H1 (cell line): ENCODE measurements at regions not wholly inside any gene's neighbourhood (a gene's known extent, or its start where the extent isn't known, plus 50 kb on each side); places are given as distances from the start of the nearest gene placed in this dataset.

ENCODE experiments used
- CTCF ChIA-PET: fragments of 300-600 bp; sonication (Branson Sonifier 250); formaldehyde crosslinking; loops from one replicate; lab custom pipeline; 2021; ENCODE audit not compliant: partially characterized antibody; lab: Charles Lee
- POLR2A ChIA-PET: fragments of 300-600 bp; sonication (Branson Sonifier 250); formaldehyde crosslinking; loops from one replicate; lab custom pipeline; 2021; ENCODE audit warnings: inconsistent platforms; ENCODE audit not compliant: partially characterized antibody; lab: Charles Lee
- DNase-seq, 2 experiments: peaks; one replicate each; pipeline versions ENCODE4 v3.0.0 to v3.0.0-alpha.2; 2010 to 2022; ENCODE audit warnings: low spot score in 2 of 2, low read depth in 1 of 2, mixed read lengths in 1 of 2
- FAIRE-seq: peaks from 2 replicates; lab custom pipeline; 2011; peaks lifted over from hg19 to GRCh38; lab: Jason Lieb, UNC
- H2AFZ ChIP-seq: 2 replicates; pipeline ENCODE4 v1.8.1; 2012; ENCODE audit warnings: low read length, inconsistent platforms
- H2AK5ac ChIP-seq: 2 replicates; pipeline ENCODE4 v1.6.1; 2013; ENCODE audit warnings: low read depth, low read length
- H2BK120ac ChIP-seq: replicated peaks from 2 replicates; pipeline ENCODE3; 2013; ENCODE audit warnings: low read depth, low read length, inconsistent platforms
- H2BK12ac ChIP-seq: 2 replicates; pipeline ENCODE4 v1.6.1; 2013; ENCODE audit warnings: low read depth, low read length
- H2BK15ac ChIP-seq: 2 replicates; pipeline ENCODE4 v1.6.1; 2013; ENCODE audit warnings: low read length
- H2BK20ac ChIP-seq: 2 replicates; pipeline ENCODE4 v1.6.1; 2013; ENCODE audit warnings: low read length
- H2BK5ac ChIP-seq: 2 replicates; pipeline ENCODE4 v1.6.1; 2013; ENCODE audit warnings: low read depth, low read length
- H3K14ac ChIP-seq: 2 replicates; pipeline ENCODE4 v1.6.1; 2013; ENCODE audit warnings: inconsistent platforms; ENCODE audit not compliant: insufficient read length
- H3K18ac ChIP-seq: 2 replicates; pipeline ENCODE4 v1.6.1; 2013; ENCODE audit warnings: low read length; ENCODE audit errors: extremely low read depth
- H3K23ac ChIP-seq: 2 replicates; pipeline ENCODE4 v1.6.1; 2013; ENCODE audit warnings: inconsistent platforms; ENCODE audit not compliant: insufficient read length
- H3K23me2 ChIP-seq: 2 replicates; pipeline ENCODE4 v1.6.1; 2013; ENCODE audit warnings: low read depth, low read length
- H3K27ac ChIP-seq: 2 replicates; pipeline ENCODE4 v1.6.1; 2011; ENCODE audit warnings: low read depth, low read length, inconsistent platforms
- H3K27me3 ChIP-seq, 4 experiments: replicated peaks in 1 of 4; 1 replicate in 1 of 4; 2 replicates in 3 of 4; pipeline versions ENCODE4 v1.6.1 to v1.8.1; 2011 to 2013; ENCODE audit warnings: low read length in 3 of 4, mild to moderate bottlenecking in 3 of 4, inconsistent platforms in 2 of 4, mixed read lengths in 2 of 4, moderate library complexity in 1 of 4; ENCODE audit not compliant: control insufficient read depth in 3 of 4, insufficient read depth in 3 of 4; ENCODE audit errors: extremely low read depth in 1 of 4
- H3K36me3 ChIP-seq, 4 experiments: 2 replicates each; pipeline versions ENCODE4 v1.6.1 to v1.8.1; 2011 to 2013; ENCODE audit warnings: mild to moderate bottlenecking in 4 of 4, low read length in 3 of 4, moderate library complexity in 2 of 4, control low read depth in 1 of 4, inconsistent platforms in 1 of 4; ENCODE audit not compliant: insufficient read depth in 4 of 4, control insufficient read depth in 2 of 4
- H3K4ac ChIP-seq: replicated peaks from 2 replicates; pipeline ENCODE3; 2013; ENCODE audit warnings: low read length, low read depth, mixed read lengths, inconsistent platforms; ENCODE audit not compliant: insufficient read length
- H3K4me1 ChIP-seq, 4 experiments: replicated peaks in 1 of 4; 1 replicate in 1 of 4; 2 replicates in 3 of 4; pipeline versions ENCODE4 v1.6.1 to v1.8.1; 2011 to 2013; ENCODE audit warnings: low read length in 3 of 4, inconsistent platforms in 2 of 4, mixed read lengths in 1 of 4; ENCODE audit not compliant: insufficient read depth in 4 of 4, control insufficient read depth in 3 of 4
- H3K4me2 ChIP-seq, 2 experiments: 2 replicates each; pipeline versions ENCODE4 v1.6.1 to v1.8.1; 2011 to 2013; ENCODE audit warnings: low read depth in 2 of 2, low read length in 2 of 2, control low read depth in 1 of 2, inconsistent platforms in 1 of 2, mild to moderate bottlenecking in 1 of 2; ENCODE audit not compliant: insufficient read depth in 1 of 2
- H3K4me3 ChIP-seq, 4 experiments: fragments of 200-600, 300-600 bp in 1 of 4; sonication (generic), shearing (Covaris generic), sonication (Bioruptor Twin) in 1 of 4; 2 replicates each; pipeline versions ENCODE4 v1.5.1 to v1.8.1; 2011 to 2016; ENCODE audit warnings: low read length in 4 of 4, low read depth in 3 of 4, control low read depth in 2 of 4, inconsistent platforms in 2 of 4, mild to moderate bottlenecking in 2 of 4, mixed read lengths in 1 of 4, moderate library complexity in 1 of 4; ENCODE audit not compliant: insufficient read depth in 2 of 4; ENCODE audit errors: extremely low read depth in 1 of 4
- H3K56ac ChIP-seq: replicated peaks from 2 replicates; pipeline ENCODE3; 2013; ENCODE audit warnings: low read depth, mild to moderate bottlenecking, mixed read lengths, low read length, inconsistent platforms; ENCODE audit not compliant: insufficient read length
- H3K79me1 ChIP-seq: 2 replicates; pipeline ENCODE4 v1.6.1; 2013; ENCODE audit warnings: low read depth, low read length, control low read depth
- H3K79me2 ChIP-seq, 2 experiments: 2 replicates each; pipeline versions ENCODE4 v1.6.1 to v1.8.1; 2012 to 2013; ENCODE audit warnings: low read length in 2 of 2, mild to moderate bottlenecking in 2 of 2, inconsistent platforms in 1 of 2; ENCODE audit not compliant: insufficient read depth in 2 of 2, control insufficient read depth in 1 of 2
- H3K9ac ChIP-seq, 4 experiments: replicated peaks in 1 of 4; 1 replicate in 1 of 4; 2 replicates in 3 of 4; pipeline versions ENCODE4 v1.6.1 to v1.8.1; 2011 to 2013; ENCODE audit warnings: low read depth in 3 of 4, low read length in 3 of 4, control low read depth in 2 of 4, mild to moderate bottlenecking in 2 of 4, moderate library complexity in 2 of 4, inconsistent platforms in 1 of 4; ENCODE audit errors: extremely low read depth in 1 of 4
- H3K9me3 ChIP-seq, 2 experiments: 2 replicates each; pipeline versions ENCODE4 v1.6.1 to v1.8.1; 2012 to 2013; ENCODE audit warnings: mild to moderate bottlenecking in 2 of 2, moderate library complexity in 2 of 2, control low read depth in 1 of 2, inconsistent platforms in 1 of 2, low read depth in 1 of 2, low read length in 1 of 2, mixed read lengths in 1 of 2; ENCODE audit not compliant: insufficient read depth in 2 of 2
- H4K20me1 ChIP-seq, 2 experiments: replicated peaks in 1 of 2; 2 replicates each; pipeline versions ENCODE3 to v1.8.1; 2011 to 2013; ENCODE audit warnings: inconsistent platforms in 2 of 2, low read length in 2 of 2, mild to moderate bottlenecking in 1 of 2; ENCODE audit not compliant: insufficient read depth in 2 of 2, control insufficient read depth in 1 of 2
- H4K5ac ChIP-seq: 2 replicates; pipeline ENCODE4 v1.6.1; 2013; ENCODE audit warnings: low read length, low read depth, mixed read lengths, inconsistent platforms; ENCODE audit not compliant: insufficient read length
- H4K8ac ChIP-seq: 2 replicates; pipeline ENCODE4 v1.8.0; 2013; ENCODE audit warnings: mild to moderate bottlenecking, moderate library complexity, low read length, inconsistent platforms; ENCODE audit not compliant: insufficient read depth; ENCODE audit errors: extremely low read depth
- H4K91ac ChIP-seq: replicated peaks from 2 replicates; pipeline ENCODE3; 2013; ENCODE audit warnings: low read length, mixed read lengths, inconsistent platforms; ENCODE audit not compliant: insufficient read length
- ATF3 ChIP-seq: IDR thresholded peaks from 2 replicates; pipeline ENCODE4 v1.6.1; 2011; ENCODE audit warnings: low read depth, mild to moderate bottlenecking, low read length; ENCODE audit not compliant: insufficient read depth
- CBX8 ChIP-seq: fragments of 300-800, 300-1000 bp; sonication (generic); IDR thresholded peaks from 2 replicates; pipeline ENCODE4 v1.7.1; 2016; ENCODE audit warnings: low read depth, low read length, borderline replicate concordance
- CHD2 ChIP-seq: IDR thresholded peaks from 2 replicates; pipeline ENCODE4 v1.6.1; 2012; ENCODE audit warnings: low read length, improper control_type of control experiment
- FOSL1 ChIP-seq: IDR thresholded peaks from 2 replicates; pipeline ENCODE4 v1.6.1; 2011; ENCODE audit warnings: mild to moderate bottlenecking, low read depth, low read length, moderate library complexity; ENCODE audit not compliant: insufficient read depth
- GTF2F1 ChIP-seq: IDR thresholded peaks from 2 replicates; pipeline ENCODE4 v1.6.1; 2012; ENCODE audit warnings: low read depth, low read length, improper control_type of control experiment, borderline replicate concordance
- KDM4A ChIP-seq: IDR thresholded peaks from one replicate; pipeline ENCODE4 v1.7.1; 2012; ENCODE audit warnings: low read depth, mild to moderate bottlenecking, moderate library complexity, low read length, inconsistent platforms; ENCODE audit not compliant: severe bottlenecking
- PHF8 ChIP-seq: fragments of 200-600 bp; sonication (generic); conservative IDR thresholded peaks from 2 replicates; pipeline ENCODE4 v1.7.1; 2012; ENCODE audit warnings: low read depth, mild to moderate bottlenecking, inconsistent platforms, low read length, moderate library complexity
- RAD21 ChIP-seq, 2 experiments: IDR thresholded peaks in 1 of 2; conservative IDR thresholded peaks in 1 of 2; 2 replicates each; pipeline ENCODE4 v1.6.1; 2011; ENCODE audit warnings: low read depth in 2 of 2, low read length in 2 of 2, improper control_type of control experiment in 1 of 2, inconsistent platforms in 1 of 2, mild to moderate bottlenecking in 1 of 2, moderate library complexity in 1 of 2
- RFX5 ChIP-seq: IDR thresholded peaks from 2 replicates; pipeline ENCODE4 v1.6.1; 2011; ENCODE audit warnings: low read depth, low read length, improper control_type of control experiment, borderline replicate concordance
- YY1 ChIP-seq: IDR thresholded peaks from 2 replicates; pipeline ENCODE4 v1.6.1; 2011; ENCODE audit warnings: low read depth, mild to moderate bottlenecking, low read length

GRCh38 chr5:40233268-40233667, 446.4 kb upstream of the PTGER4 start:
- DNase-seq (no peak), FAIRE-seq (no peak)
- no peak overlapping the region for H2BK120ac ChIP-seq
- H4K8ac ChIP-seq: no peak overlapping the region
- H3K4me2 ChIP-seq: no peak overlapping the region
- H3K9me3 ChIP-seq: no peaks in the 10 kb centered on the region
- H4K20me1 ChIP-seq: no peaks in the 10 kb centered on the region
- no peaks in the 10 kb centered on the region for H3K79me2 ChIP-seq
- no peak overlapping the region for H3K4ac ChIP-seq
- H3K79me1 ChIP-seq: no peaks in the 10 kb centered on the region
- no peak overlapping the region for H3K18ac ChIP-seq
- H3K23ac ChIP-seq: no peak overlapping the region
- no peak overlapping the region for H2AFZ ChIP-seq
- H3K36me3 ChIP-seq: no peaks in the 10 kb centered on the region
- CTCF ChIA-PET: no interaction called here
- H2BK15ac ChIP-seq: no peak overlapping the region
- H3K14ac ChIP-seq: no peak overlapping the region
- H3K27ac ChIP-seq: no peak overlapping the region
- no peaks in the 10 kb centered on the region; the same call in 1 of the 2 replicates for H3K23me2 ChIP-seq
- H3K4me1 ChIP-seq: no peaks in the 10 kb centered on the region
- H3K4me3 ChIP-seq: no peak overlapping the region
- POLR2A ChIA-PET: no interaction called here
- no peak overlapping the region for H2BK12ac ChIP-seq
- no peak overlapping the region for H2BK20ac ChIP-seq
- no peak overlapping the region for H4K5ac ChIP-seq
- H2AK5ac ChIP-seq: no peak overlapping the region
- no peak overlapping the region for H4K91ac ChIP-seq
- H2BK5ac ChIP-seq: no peak overlapping the region
- no peak overlapping the region for H3K56ac ChIP-seq
- H3K9ac ChIP-seq: no peak overlapping the region
- no peaks in the 10 kb centered on the region for H3K27me3 ChIP-seq
- TF ChIP-seq FOSL1 (no peak), RFX5 (no peak), ATF3 (no peak), RAD21 (IDR thresholded peaks at IDR 0.05 in 1 of 2, conservative IDR thresholded peaks at IDR 0.05 in 1 of 2; ENCODE audit: low read depth in 2 of 2, low read length in 2 of 2) (no peak), GTF2F1 (no peak), KDM4A (no peak), YY1 (no peak), PHF8 (no peak), CHD2 (no peak), CBX8 (no peak)
